ENCODE measurements at regions not wholly inside any gene's neighbourhood (a gene's known extent, or its start where the extent isn't known, plus 50 kb on each side); places are given as distances from the start of the nearest gene placed in this dataset.

DNA sequence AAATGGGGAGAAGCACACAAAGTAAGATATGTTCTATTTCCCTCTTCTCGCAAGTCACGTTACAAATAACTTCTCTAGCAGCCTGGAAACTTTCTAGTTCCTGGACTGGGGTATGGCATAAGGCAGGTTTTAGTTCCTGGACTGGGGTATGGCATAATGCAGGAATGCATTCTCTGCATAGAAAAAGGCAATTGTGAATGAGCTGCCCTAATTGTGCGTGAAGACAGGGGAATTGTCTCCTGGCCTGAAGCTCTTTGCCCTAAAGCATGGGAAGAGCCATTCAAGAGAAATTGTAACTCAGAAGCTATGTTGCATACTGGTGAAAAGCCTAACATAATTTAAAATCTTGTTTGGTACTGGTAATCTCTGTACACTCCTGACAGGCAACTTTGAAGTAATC lies 54.3 kb upstream of the CBLB start:
- no peak for DNase-seq

DNA sequence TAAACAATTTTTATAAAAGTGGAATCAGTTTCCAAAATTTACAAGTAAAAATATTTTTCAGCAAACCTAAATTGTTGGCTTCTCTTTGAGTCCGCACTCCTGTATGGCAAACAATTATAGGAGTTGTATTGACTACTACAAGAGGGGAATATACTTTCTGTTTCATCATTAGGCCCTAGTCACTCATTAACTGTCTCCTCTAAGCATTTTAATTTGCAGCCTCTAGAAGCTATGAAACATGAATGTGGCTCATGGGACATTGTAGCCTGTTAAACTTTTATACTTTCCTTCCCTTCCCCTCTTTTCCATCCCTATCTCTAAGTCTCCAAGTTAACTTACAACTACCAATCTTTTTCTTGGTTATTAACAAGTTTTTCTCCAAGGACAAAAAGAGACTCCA lies 58.9 kb upstream of the CBLB start:
- DNase-seq = no peak

DNA sequence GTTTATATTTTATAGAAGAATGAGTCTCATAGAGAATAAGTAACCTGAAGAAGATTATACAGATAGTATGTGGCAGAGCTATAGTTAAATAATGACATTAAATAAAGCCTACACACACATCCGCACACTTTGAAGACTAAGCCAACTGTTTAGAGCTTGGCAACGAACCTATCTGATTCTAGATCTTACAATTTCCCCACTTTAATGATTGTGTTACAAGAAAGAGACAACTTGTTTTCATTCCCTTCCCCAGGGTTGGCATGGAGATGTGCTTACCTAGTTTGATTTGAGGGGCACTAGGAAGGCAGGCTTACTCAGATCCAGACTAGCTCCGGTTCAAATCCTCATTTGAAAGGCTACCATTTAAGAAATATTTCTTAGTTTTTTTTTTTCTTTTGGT lies 61.9 kb upstream of the CBLB start:
- DNase-seq = no peak

DNA sequence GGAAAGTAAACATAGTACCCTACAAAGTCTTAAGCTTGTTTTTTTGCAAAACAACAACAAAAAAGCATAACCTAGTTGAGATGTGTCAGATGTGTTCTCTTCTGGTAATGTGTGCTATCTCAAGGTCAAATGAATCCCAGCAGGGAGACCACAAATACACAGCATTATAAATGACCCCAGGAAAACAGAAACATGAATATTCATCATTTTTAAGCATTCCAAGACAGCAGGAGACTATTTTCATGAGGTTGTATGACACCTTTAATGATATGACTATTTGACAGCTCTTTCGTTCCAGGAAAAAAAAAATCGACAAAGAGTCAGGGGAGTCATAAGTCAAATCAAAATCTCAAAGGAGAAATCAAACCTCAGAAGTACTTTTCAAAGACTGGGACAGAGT lies 62.7 kb upstream of the CBLB start:
- DNase-seq = no peak

DNA sequence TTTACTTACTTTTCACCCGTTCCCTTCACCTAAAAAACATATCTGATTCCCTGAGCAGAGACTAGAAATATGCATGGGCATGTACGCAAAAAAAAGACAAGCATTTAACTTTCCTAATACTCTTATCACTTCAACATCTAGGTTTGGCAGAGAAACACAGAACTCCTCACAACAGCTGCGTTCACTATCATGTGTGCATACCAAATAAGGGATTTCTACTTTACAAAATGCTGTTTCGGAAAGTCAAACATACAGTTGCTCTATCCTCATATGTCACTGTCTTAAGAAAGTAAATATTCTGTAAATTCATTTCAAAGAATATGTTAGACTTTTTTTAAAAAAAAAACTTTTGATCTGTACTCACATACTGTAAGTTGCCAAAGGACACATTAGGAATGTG lies 65.1 kb upstream of the CBLB start:
- no peak for DNase-seq

DNA sequence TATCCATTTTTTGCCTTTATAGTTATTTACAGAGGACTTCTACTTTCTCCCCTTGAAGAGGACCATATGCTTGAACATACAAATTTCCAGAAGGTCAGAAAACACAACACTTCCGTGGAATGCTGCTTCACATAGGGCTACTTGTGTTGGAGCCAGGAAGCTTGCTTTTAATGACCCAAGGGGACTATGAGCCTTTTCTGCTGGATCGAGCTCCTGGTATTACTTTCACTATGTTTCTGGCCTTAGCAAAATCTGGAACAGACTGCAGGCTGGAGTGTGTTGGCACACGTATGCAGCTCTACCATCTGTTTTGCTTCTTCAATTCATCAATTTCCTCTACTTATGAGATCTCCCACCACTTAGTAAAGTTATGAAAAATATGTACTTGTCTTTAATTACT lies 69.3 kb upstream of the CBLB start:
- no peak for DNase-seq

DNA sequence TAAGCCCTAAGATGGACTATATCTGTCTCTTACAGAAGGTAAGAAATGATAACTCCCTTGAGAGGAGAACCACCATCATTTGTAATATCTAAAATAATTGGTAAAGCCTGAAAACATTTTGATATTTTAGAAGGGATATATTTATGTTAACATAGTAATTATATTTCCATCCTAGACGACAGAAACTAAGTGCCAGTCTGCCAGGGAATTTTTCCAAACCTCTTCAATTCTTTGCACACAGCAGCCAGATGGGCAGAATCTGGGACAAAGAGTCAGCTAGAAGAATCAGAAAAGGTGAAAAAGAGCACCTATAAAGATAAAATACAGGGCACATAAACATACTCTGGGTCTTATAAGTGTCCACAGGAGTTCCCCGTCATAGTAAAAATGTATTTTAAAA lies 70.0 kb upstream of the CBLB start:
- DNase-seq = no peak

DNA sequence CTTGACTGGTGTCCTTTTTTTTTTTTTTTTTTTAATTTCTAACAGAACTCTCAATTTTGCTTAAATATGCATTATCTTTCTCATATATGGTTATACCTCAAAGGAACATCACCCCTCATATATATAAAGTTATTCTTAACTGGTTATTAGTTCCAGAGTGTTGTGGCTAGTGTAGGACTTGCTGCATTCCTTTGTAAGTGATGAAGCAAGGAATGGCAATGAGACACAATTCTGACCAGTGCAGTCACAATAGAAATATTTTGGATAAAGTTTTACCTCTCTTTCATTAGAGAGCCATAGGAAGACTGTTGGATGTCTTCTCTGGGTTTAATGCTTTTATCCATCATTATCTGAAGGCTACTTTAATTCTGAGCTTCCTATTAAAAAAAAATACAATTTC lies 75.5 kb upstream of the CBLB start:
- DNase-seq = no peak

DNA sequence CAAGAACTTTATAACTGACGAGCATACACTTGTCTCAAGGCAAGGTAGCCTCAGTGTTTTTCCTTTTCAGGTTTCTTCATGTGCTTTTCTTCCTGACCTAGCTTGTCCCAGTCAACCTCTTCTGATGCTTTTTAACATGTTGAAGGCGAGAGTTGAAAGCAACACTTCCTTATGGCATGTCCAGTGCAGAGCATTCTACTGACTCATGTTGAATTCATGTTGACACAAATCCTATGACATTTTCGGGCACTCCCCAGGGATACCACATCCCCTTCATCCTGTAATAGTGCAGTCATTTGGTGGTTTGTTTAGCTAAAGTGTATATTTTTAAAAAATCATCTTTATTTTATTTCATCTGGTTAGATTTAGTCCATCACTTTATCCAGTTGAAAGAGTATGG lies 75.9 kb upstream of the CBLB start:
- no peak for DNase-seq

DNA sequence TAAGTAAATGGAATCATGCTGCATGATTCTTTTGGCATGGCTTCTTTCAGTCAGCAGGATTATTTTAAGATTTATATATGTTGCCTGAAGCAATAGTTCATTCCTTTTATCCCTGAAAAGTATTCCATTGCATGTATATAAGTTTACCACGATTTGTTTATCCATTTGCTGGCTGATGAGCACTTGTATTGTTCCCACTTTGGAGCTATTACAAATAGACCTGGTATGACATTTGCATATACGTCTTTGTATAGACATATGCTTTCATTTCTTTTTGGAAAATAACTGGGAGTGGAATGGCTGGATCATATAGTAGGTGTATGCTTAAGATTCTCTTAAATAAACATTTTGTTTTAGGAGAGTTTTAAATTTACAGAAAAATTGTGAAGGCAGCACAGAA lies 79.3 kb upstream of the CBLB start:
- no peak for DNase-seq

DNA sequence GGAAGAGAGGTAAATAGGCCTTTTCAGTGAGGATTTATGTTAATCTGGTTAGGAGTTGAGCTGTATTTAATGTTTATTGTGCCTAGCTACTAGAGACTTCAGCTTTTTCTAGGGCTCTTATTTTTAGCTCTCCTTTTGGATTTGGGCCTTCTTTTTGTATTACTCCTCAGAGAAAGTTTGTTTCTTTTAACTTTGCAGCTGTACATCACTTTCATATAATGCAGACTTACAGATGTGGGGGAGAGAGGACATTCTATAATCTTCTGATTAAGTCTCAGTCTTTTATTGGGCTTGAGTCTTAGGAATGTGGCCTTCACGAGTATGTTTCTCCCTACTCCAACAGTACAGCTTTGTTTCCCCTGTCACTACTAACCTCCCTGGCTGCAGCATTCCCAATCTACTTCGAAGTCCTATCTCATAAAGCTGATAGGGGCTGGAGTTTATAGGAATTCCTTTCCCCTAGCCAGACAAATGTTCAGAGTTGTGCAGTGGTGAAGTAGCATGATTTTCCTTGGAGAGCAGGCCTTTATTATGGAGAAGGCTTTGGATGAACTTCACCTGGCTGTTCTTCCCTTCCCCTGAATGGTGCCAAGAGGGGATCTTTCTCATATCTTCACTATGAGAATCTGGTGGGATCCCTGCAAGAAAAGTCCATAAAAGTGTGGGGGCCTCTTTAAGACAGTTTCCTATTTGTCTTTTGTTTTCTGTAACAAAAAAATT lies 82.2 kb upstream of the CBLB start:
- no peak for DNase-seq

DNA sequence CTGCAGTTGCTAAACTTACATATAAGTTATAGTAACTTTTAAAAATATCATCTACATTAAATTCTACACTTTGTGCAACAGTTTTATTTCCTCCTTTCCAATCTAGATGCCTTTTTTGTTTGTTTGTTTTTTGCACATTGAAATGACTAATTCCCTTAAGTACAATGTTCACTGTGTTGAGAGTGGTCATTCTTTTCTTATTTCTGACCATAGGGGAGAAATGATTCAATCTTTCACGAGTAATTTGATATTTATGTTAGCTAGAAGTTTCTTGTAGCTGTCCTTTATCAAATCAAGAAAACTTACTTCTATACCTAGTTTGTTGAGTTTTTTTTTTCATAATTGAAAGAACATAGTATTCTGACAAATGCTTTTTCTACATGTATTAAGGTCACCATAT lies 85.0 kb upstream of the CBLB start:
- no peak for DNase-seq

DNA sequence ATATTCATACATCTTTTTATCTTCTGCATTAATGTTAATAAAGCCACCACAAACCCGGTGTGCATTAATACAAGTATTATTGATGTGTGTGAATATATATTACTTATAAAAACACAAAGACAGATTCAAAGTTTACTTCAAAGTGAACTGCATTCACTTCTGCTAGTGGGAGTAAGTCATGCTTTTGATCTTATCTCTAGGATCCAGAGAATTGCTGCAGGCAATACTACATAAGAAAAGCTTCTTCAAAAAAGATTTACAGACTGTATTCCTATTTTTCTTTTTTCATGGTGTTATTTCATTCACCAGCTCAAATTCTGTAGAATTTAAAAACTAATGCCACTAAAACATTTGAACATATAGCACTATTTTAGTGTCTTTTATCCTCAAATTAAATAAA lies 87.5 kb upstream of the CBLB start:
- DNase-seq = no peak

DNA sequence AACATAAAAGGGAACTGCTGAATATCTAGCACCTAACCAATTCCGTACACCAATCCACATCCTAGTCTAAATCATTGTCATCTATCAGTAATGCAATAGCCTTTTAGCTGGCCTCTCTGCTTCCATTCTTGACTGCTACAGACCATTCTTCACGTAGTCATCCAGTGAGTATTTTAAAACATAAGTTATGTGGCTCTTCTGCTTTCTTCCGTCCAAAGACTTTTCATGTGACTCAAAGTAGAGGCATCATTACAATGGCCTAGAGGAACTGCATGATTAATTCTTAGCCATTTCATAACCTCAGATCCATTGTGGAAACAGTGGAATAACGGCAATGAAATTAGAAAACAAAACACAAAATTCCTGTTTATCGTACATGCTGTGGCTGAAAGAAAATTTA lies 88.9 kb upstream of the CBLB start:
- DNase-seq = no peak

DNA sequence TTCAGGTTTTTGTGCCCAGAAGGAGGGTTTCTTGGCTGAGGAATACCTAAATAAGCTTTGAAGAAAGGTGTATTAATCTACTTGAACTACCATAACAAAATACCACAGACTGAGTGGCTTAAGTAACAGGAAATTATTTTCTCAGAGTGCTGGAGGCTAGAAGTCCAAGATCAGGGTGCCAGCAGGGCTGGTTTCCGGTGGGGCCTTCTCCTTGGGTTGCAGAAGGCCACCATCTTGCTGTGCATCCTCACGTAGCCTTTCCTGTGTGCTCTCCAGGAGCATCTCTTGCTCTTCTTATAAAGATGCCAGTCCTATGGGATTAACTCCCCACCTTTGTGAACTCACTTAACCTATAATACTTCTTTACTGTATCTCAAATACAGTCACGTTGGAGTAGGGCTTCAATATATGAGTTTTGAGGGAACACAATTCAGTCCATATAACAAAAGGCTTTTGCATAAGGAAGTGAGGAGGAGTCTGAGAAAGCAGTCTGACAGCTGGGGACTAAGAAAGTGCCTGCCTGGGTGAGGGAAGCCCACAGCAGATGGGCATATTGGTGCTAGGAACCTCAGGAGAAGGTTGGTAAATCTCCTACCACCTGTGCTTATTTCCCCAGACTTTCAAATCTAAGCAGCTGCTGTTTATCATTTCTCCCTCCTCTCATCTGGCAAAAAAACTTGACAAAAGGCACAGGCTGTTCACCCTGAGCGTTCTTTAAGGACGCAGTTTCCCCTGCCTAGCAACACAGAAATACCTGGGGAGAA lies 89.6 kb upstream of the CBLB start:
- no peak for DNase-seq

DNA sequence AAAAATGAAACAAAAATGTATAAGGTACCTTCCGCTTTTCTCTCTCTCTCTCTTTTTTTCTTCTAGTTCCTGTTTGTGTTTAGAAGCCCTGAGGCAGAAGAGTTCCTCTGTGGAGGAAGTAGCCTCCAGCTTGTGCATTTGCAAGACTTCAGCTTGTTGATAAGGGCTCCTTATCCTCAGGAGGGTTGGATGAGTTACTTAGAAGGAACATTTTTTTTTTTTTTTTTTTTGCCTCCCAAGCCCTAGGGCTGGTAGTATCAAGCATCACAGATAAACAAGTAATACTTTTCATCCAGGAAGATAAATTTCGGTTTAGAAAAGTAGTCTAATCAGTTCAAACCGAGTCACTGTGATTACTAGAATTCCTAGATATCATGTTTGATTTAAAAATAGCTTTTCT lies 91.0 kb upstream of the CBLB start:
- no peak for DNase-seq

DNA sequence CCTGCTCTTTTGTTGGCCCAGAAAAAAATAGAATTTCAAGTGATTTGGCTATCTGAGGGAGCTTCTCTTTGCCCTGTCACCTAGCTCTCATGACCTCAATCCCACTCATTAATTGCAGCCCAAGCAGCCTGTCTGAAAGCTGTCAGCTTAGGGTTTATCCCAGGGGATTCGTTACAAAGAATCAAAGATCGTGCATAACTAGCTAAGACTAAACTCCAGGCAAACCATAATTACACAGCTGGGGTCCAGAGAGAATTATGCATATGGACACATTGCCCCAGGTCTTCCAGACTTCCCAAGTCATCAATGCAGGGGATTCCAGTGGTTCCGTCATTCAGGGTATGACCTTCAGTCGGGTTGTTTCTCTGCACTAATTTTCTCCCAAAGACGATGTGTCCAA lies 91.6 kb upstream of the CBLB start:
- no peak for DNase-seq

DNA sequence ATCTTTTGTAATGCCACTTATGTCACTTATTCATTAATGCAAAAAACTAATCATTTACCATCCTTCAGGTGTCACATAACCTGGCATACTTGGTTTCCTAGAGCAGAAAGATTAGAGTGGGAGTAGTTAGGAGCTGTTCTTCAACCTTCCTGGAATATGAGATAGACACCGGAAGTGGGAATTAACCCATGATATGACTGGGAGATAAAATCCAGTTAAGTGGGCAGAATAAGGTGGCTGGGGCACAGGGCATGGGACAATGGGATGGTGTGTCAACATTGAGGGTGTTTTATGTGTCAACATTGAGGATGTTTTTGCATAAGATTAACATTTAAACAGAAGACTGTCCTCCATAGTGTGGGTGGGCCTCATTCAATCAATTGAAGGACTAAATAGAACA lies 94.3 kb upstream of the CBLB start:
- no peak for DNase-seq

DNA sequence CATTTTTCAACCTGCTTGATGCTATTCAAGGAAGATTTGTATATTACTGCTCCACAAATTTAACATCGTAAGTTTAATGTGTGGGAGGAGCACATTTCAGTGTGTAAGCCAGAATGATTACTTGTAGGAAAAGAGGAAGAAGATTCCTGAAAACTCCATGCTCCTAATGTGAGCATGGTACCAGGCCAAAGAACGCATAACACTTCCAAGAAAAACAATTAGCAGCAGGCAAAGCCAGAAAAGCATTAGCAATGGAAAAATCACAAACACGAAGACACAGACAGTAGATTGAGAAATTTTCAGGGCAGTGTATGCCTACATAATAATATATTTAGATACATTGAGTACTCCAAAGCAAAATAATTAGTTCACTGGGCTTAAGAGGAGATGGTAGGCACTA lies 96.6 kb upstream of the CBLB start:
- no peak for DNase-seq

DNA sequence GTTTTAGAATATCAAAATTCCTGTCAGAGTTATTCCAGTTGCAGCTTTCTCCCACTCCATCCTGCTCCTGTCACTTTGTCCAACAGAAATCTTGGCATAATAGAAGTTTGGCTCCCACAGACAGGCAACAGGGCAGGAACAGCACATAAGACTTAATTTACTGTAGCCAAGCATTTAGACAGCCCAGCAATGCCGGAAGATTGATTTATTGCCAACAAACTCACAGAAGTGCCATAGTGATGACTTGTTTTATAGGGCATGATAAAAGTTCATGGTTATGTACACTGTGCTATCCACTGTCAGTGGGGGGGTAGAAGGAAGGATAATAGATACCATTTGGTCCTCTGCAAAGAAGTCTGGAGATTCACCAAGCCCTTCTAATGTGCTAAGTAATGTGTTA lies 98.3 kb upstream of the CBLB start:
- no peak for DNase-seq

DNA sequence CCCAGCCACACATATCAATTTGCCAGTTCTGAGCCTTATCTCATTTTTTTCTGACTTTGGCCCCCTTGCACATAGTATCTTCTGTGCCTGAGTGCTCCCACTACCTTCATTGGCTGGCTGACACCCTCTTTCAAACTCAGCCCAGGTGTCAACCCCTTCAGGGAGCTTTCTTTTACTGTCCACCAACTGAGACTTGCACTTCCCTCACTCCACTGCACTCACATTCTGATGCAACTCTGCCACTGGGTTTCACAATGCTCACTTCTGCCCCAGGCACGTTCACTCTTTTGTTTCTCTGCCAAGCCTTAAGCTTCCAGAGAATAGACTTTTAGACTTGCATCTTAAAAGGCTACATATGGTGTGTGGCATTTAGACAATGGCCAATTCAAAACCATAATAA lies 101.5 kb upstream of the CBLB start:
- no peak for DNase-seq

DNA sequence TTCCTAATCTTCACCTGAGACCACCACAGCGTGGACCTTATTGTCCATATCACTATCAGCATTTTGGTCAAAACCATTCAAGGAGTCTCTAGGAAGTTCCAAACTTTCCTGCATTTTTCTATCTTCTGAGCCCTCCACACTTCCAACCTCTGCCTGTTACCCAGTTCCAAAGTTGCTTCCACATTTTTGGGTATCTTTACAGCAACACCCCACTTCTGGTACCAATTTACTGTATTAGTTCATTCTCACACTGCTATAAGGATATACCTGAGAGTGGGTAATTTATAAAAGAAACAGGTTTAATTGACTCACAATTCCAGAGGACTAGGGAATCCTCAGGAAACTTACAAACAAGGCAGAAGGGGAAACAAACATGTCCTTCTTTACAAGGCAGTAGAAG lies 103.3 kb upstream of the CBLB start:
- no peak for DNase-seq

DNA sequence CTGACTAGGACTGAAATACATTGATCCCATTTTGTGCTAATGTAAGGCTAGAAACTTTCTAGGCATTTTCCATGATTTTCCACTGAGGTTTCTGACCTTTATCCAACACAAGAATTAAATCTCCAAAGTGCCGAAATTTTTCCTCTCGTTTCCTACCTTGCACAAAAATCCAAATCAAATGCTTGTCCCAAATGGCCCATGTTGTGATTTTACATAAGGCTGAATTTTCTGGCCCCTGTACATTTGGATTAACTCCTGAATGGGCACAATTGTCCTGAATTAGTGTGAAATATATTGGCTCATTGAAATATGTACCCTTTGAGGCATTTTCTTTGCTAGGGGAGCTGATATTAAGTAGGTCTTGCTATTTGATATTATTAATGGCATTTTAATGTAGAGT lies 105.6 kb upstream of the CBLB start:
- DNase-seq = no peak

DNA sequence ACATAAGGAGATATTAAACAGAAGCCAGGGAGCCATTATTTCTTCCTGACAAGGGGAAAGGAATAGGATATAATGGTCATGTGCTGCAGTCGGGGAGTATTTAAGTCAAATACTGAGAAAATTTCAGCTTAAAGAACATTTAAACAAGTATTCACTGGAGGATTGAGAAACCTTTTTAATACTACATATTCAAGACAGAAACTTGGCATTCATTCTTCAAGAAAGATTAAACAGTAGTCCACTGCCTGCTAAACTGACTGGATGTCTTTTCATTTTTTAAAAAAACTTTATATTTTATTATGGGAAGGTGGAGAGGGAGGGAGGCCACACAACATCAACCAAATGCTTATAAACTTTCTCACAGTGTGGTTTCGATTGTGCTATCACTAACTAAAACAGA lies 107.4 kb upstream of the CBLB start:
- DNase-seq = no peak

DNA sequence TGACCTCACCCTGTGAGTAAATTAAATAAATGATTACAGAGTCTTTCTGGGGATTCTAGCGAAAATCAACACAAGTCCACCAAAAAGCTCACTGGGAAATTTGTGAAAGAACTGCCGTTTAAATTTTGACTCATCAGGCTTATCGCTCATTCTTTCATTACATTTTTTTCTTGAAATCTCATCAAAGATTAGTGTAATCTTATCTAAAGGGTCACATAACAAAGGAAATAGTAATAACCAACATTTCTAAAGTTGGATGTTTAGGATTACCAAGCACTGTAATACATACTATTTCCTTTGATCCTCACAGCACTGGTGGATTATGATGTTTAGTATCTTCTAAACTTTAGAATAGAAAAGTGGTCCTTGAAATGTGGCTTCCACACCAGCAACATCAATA lies 111.1 kb upstream of the CBLB start:
- DNase-seq = no peak

Data from NCI-H187 (cell line).